Peyer's patch (tissue), 4 donors: ENCODE measurements at regions not wholly inside any gene's neighbourhood (a gene's known extent, or its start where the extent isn't known, plus 50 kb on each side); places are given as distances from the start of the nearest gene placed in this dataset.

Experiments used
- DNase-seq, 3 donors: peaks; one replicate each; pipeline ENCODE4 v3.0.0-alpha.2; 2017 to 2019
- H3K27ac ChIP-seq, 4 donors: fragments of 200-600 bp; sonication (generic); one replicate each; pipeline ENCODE4 v1.5.1; 2016 to 2019
- H3K27me3 ChIP-seq, 2 donors: fragments of 200-600 bp; sonication (generic); one replicate each; pipeline ENCODE4 v1.5.1; 2019
- H3K36me3 ChIP-seq, 3 donors: fragments of 200-600 bp; sonication (generic); one replicate each; pipeline ENCODE4 v1.5.1; 2016 to 2019
- H3K4me1 ChIP-seq, 4 donors: fragments of 200-600 bp; sonication (generic); one replicate each; pipeline ENCODE4 v1.5.1; 2016 to 2019
- H3K4me3 ChIP-seq, 4 donors: fragments of 200-600 bp; sonication (generic); 1 replicate in 3 of 4; 2 replicates in 1 of 4; pipeline ENCODE4 v1.5.1; 2016 to 2019; ENCODE audit warnings: mild to moderate bottlenecking in 1 of 4
- H3K9me3 ChIP-seq, 4 donors: fragments of 200-600 bp; sonication (generic); one replicate each; pipeline ENCODE4 v1.5.1; 2016 to 2019; ENCODE audit warnings: mild to moderate bottlenecking in 1 of 4
- POLR2A ChIP-seq, 2 donors: fragments of 450-650 bp; IDR thresholded peaks; one replicate each; pipeline ENCODE4 v1.5.1; 2017; ENCODE audit warnings: antibody characterized with exemption in 2 of 2, mild to moderate bottlenecking in 2 of 2, moderate library complexity in 2 of 2
- TF ChIP-seq, protein P1 (sequence below), 6 experiments: fragments of 450-650 bp in 4 of 6; fragments of 200-600 bp in 2 of 6; sonication (generic) in 1 of 6; IDR thresholded peaks; one replicate each; pipeline ENCODE4 v1.5.1; 2017 to 2019; ENCODE audit warnings: antibody characterized with exemption in 6 of 6, mild to moderate bottlenecking in 3 of 6, moderate library complexity in 1 of 6

DNA sequence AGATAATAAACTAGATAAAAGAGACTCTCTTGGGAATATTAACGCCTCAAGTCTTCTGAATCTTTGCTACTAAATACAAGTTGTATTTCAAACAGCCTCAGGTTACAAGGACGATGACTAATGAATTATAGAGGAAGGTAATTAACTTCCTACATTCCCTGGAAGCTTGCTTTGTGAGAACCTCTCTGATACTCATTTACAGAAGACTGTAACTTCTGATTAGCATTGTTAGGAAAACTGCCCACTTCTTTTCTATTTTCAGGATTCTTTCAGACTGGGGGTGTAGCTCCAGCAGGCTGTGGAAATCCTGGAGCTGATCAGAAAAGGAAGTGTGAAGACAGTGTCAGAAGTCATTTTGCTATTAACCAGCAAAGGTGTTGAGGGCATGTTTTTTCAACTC, 316.7 kb upstream of the NPSR1 start:
- H3K36me3 ChIP-seq, result no peaks in the 10 kb centered on the region
- H3K4me3 ChIP-seq, result no peak overlapping the region
- no peak for TF ChIP-seq POLR2A (IDR thresholded peaks at IDR 0.05)
- TF ChIP-seq, protein P1, sequence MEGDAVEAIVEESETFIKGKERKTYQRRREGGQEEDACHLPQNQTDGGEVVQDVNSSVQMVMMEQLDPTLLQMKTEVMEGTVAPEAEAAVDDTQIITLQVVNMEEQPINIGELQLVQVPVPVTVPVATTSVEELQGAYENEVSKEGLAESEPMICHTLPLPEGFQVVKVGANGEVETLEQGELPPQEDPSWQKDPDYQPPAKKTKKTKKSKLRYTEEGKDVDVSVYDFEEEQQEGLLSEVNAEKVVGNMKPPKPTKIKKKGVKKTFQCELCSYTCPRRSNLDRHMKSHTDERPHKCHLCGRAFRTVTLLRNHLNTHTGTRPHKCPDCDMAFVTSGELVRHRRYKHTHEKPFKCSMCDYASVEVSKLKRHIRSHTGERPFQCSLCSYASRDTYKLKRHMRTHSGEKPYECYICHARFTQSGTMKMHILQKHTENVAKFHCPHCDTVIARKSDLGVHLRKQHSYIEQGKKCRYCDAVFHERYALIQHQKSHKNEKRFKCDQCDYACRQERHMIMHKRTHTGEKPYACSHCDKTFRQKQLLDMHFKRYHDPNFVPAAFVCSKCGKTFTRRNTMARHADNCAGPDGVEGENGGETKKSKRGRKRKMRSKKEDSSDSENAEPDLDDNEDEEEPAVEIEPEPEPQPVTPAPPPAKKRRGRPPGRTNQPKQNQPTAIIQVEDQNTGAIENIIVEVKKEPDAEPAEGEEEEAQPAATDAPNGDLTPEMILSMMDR (IDR thresholded peaks at IDR 0.05), result no peak
- H3K27ac ChIP-seq, result no peak overlapping the region
- H3K27me3 ChIP-seq, result no peaks in the 10 kb centered on the region
- peaks cover 0 to 4% (median 0%) of the 10 kb centered on the region in 4 donors for H3K9me3 ChIP-seq
- H3K4me1 ChIP-seq, result no peaks in the 10 kb centered on the region
- no peak for DNase-seq

DNA sequence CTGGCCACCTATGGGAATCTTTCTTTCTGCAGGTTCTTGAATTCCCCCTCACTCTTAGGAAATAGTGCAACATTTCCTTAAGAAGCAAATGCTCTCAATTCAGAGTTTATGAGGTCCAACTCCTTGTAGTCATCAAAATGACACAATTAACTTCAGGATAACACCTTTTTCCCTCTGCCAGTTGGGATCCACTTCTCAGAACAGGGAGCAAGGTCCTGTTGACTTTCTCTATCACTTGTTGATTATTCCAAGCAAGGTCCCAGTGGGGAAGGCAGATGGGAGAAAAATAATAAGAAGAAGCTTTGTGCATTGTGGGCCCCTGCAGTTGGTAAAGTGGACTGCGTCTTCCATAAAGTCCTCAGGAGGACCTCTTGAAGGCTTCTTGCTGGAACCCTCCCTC, 315.6 kb upstream of the NPSR1 start:
- H3K27ac ChIP-seq, result no peak overlapping the region
- no peak overlapping the region for H3K4me3 ChIP-seq
- no peaks in the 10 kb centered on the region for H3K4me1 ChIP-seq
- H3K36me3 ChIP-seq, result no peaks in the 10 kb centered on the region
- DNase-seq, result no peak
- H3K27me3 ChIP-seq, result no peaks in the 10 kb centered on the region
- TF ChIP-seq POLR2A (IDR thresholded peaks at IDR 0.05), result no peak
- TF ChIP-seq, protein P1 (IDR thresholded peaks at IDR 0.05), result no peak
- no peaks in the 10 kb centered on the region for H3K9me3 ChIP-seq

DNA sequence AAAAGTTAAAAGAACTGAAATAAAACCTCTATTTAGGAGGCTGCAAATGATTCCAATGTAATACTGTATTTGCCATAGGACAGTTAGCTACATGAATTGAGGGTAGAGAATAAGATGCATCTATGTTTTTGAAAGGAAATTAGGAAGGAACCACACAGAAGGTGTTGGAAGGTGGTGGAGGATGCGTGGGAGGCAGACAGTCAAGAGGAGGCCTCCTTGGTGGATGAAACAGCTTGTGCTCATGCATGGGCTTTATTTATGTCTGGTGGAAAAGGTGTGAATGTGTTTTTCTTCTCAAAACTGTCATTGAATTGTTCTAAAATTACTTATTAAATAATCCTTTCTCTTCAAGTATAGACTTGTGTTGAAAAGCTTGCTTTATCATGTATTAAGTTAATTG, 314.4 kb upstream of the NPSR1 start:
- Histone ChIP-seq H3K27me3 (no peaks in the 10 kb centered on the region), H3K27ac (no peak overlapping the region), H3K9me3 (no peaks in the 10 kb centered on the region), H3K4me1 (no peaks in the 10 kb centered on the region), H3K4me3 (no peak overlapping the region), H3K36me3 (no peaks in the 10 kb centered on the region)
- no peak for DNase-seq
- TF ChIP-seq, protein P1 (IDR thresholded peaks at IDR 0.05), result no peak
- no peak for TF ChIP-seq POLR2A (IDR thresholded peaks at IDR 0.05)

DNA sequence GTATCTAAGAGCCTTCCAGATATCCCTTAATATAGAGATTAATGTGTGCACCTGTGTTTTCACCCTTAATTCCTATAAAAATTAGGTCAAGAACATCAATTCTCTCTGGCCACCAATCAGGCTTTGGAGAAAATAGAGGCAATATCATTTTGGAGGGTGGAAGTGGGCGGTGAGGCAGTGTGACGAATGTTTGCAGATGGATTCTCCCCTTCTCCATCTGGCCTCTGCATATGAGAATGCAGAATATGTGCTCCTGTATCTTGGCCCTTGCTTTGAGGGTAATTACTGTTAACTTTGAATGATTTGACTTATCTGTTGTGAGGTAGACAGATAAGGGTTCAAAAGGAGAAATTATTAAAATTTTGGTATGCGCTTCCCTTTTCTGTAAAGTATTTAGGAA, 304.0 kb upstream of the NPSR1 start:
- Histone ChIP-seq H3K4me1 (no peaks in the 10 kb centered on the region), H3K27ac (no peak overlapping the region), H3K4me3 (no peak overlapping the region), H3K36me3 (no peaks in the 10 kb centered on the region), H3K9me3 (no peaks in the 10 kb centered on the region), H3K27me3 (no peaks in the 10 kb centered on the region)
- DNase-seq, result no peak
- TF ChIP-seq, protein P1 (IDR thresholded peaks at IDR 0.05), result no peak

DNA sequence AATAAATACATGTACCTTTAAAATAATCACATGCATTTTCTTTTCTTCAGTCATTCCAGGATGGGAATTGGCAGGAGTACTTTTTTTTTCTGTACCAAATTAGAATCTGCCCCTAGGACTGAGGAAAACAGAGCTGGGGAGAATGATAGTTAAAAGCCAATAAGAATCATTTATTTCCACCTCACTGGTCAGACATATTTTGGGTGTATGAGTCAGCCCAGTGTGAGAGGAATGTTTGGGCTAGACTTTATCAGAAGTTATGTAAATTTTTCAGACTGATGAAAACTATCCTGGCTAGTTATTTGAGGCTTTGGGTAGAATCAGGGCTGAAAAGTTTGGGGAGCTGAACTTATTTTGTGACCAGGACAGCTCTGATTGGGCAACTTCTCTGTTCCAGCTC, 303.1 kb upstream of the NPSR1 start:
- TF ChIP-seq, protein P1 (IDR thresholded peaks at IDR 0.05), result no peak
- TF ChIP-seq POLR2A (IDR thresholded peaks at IDR 0.05), result no peak
- H3K36me3 ChIP-seq, result no peaks in the 10 kb centered on the region
- H3K9me3 ChIP-seq, result no peaks in the 10 kb centered on the region
- DNase-seq, result no peak
- no peak overlapping the region for H3K27ac ChIP-seq
- H3K4me1 ChIP-seq, result no peaks in the 10 kb centered on the region
- H3K27me3 ChIP-seq, result no peaks in the 10 kb centered on the region
- H3K4me3 ChIP-seq, result no peak overlapping the region

DNA sequence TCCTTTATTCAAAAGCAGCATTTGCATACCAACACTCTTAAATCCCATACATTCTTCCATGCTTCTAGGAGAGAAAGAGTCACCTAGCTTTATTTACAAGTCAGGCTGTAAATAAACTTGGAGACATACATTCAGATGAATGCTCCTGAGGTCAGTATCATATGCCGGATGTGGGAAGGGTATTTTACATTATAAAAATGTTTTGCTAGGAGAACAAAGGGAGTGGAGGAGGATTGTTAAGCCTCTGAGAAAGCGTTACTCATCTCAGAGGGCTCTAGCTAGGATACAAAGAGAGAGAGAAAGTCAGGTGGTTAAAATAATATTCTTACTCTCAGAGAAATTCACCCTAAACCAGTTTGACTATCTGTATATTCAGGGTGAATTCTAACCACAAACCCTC, 300.9 kb upstream of the NPSR1 start:
- Histone ChIP-seq H3K27me3 (no peaks in the 10 kb centered on the region), H3K36me3 (no peaks in the 10 kb centered on the region), H3K4me3 (no peak overlapping the region), H3K27ac (no peak overlapping the region), H3K9me3 (no peaks in the 10 kb centered on the region), H3K4me1 (no peaks in the 10 kb centered on the region)
- no peak for TF ChIP-seq POLR2A (IDR thresholded peaks at IDR 0.05)
- TF ChIP-seq, protein P1 (IDR thresholded peaks at IDR 0.05), result no peak
- DNase-seq, result no peak
